NT2/D1 (cell line): ENCODE measurements at regions not wholly inside any gene's neighbourhood (a gene's known extent, or its start where the extent isn't known, plus 50 kb on each side); places are given as distances from the start of the nearest gene placed in this dataset.

Source experiments
- DNase-seq: peaks from one replicate; pipeline ENCODE4 v3.0.0-alpha.2; 2011; ENCODE audit warnings: low read depth, low spot score
- H3K27me3 ChIP-seq: 2 replicates; pipeline ENCODE4 v1.6.0; 2011; ENCODE audit warnings: mild to moderate bottlenecking; ENCODE audit not compliant: insufficient read length, insufficient read depth
- H3K36me3 ChIP-seq: 2 replicates; pipeline ENCODE4 v1.6.1; 2011; ENCODE audit warnings: mild to moderate bottlenecking, low read length, mixed read lengths; ENCODE audit not compliant: insufficient read depth, insufficient read length
- H3K4me1 ChIP-seq: 2 replicates; pipeline ENCODE4 v1.5.1; 2011; ENCODE audit not compliant: insufficient read depth, insufficient read length
- H3K4me3 ChIP-seq: 2 replicates; pipeline ENCODE4 v1.5.1; 2011; ENCODE audit warnings: low read depth; ENCODE audit not compliant: insufficient read length
- H3K9ac ChIP-seq: 2 replicates; pipeline ENCODE4 v1.6.0; 2011; ENCODE audit warnings: low read depth; ENCODE audit not compliant: insufficient read length
- H3K9me3 ChIP-seq: 2 replicates; pipeline ENCODE4 v1.5.1; 2011; ENCODE audit warnings: mild to moderate bottlenecking, low read length; ENCODE audit not compliant: insufficient read depth
- SUZ12 ChIP-seq: IDR thresholded peaks from 2 replicates; pipeline ENCODE4 v1.6.1; 2011; ENCODE audit not compliant: insufficient read length, insufficient read depth; ENCODE audit errors: extremely low read depth
- YY1 ChIP-seq: IDR thresholded peaks from 2 replicates; pipeline ENCODE4 v1.6.1; 2011; ENCODE audit not compliant: insufficient read length, insufficient read depth
- ZNF274 ChIP-seq: IDR thresholded peaks from 2 replicates; pipeline ENCODE4 v1.6.1; 2011; ENCODE audit warnings: mild to moderate bottlenecking, low read depth, low read length

- Histone ChIP-seq H3K4me3 (no peak overlapping the region), H3K9me3 (no peaks in the 10 kb centered on the region), H3K9ac (no peak overlapping the region), H3K27me3 (no peaks in the 10 kb centered on the region), H3K36me3 (no peaks in the 10 kb centered on the region), H3K4me1 (no peaks in the 10 kb centered on the region)
- TF ChIP-seq YY1 (no peak), ZNF274 (no peak), SUZ12 (no peak)
- no peak for DNase-seq
These were observed 593.4 kb upstream of the NETO1 start for GRCh38 chr18:73461038-73461779.

DNA sequence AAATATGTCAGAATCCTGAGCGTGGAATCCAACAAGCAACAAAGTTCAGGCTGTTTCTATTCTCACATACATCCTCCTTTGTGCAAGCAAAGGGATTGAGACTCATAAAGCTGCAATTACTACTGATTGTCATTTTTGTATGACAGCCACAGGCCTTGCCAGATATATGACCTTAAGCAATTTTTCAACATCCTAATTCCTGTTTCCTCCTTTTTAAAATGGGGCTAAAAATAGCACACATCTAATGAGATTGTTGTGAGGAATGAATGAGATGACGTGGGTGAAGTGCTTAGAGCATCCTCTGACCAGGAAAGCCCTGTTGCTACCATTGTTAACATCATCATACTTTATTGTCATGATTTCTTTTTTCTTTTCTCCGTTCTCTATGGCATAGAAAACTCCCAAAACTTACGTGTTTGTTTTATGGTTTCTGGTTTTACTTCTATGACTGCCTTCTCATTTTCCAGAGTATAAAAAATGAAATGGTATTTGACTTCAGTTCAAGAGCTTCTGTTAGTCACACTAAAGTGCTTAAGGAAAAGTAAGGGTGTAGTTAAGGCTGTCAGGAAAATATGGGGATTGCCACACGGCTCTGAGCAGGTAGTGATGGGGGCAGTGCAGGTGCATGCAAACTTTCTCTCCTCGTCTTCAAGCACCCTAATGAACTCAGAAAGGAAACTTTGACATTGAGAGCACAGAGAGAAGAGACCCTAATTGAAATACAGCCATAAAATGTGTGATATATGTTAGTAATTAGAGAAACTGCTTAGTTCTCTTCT lies 590.6 kb upstream of the NETO1 start:
- DNase-seq, result no peak
- Histone ChIP-seq H3K9me3 (no peaks in the 10 kb centered on the region), H3K36me3 (no peaks in the 10 kb centered on the region), H3K4me3 (no peak overlapping the region), H3K4me1 (no peaks in the 10 kb centered on the region), H3K9ac (no peak overlapping the region), H3K27me3 (no peaks in the 10 kb centered on the region)
- no peak for TF ChIP-seq YY1
- no peak for TF ChIP-seq SUZ12
- TF ChIP-seq ZNF274, result no peak

- H3K9ac ChIP-seq, result no peak overlapping the region
- H3K9me3 ChIP-seq, result no peaks in the 10 kb centered on the region
- no peak for TF ChIP-seq ZNF274
- no peak for TF ChIP-seq YY1
- no peak for TF ChIP-seq SUZ12
- no peaks in the 10 kb centered on the region for H3K36me3 ChIP-seq
- no peaks in the 10 kb centered on the region for H3K27me3 ChIP-seq
- DNase-seq, result no peak
- H3K4me3 ChIP-seq, result no peak overlapping the region
- no peaks in the 10 kb centered on the region for H3K4me1 ChIP-seq
These were observed 588.9 kb upstream of the NETO1 start for GRCh38 chr18:73456643-73457042.

GRCh38 chr18:73452866-73453265 lies 585.1 kb upstream of the NETO1 start:
- no peak for DNase-seq
- no peak overlapping the region for H3K9ac ChIP-seq
- H3K27me3 ChIP-seq, result no peaks in the 10 kb centered on the region
- no peak overlapping the region for H3K4me3 ChIP-seq
- H3K36me3 ChIP-seq, result no peaks in the 10 kb centered on the region
- TF ChIP-seq YY1 (no peak), ZNF274 (no peak), SUZ12 (no peak)
- H3K9me3 ChIP-seq, result no peaks in the 10 kb centered on the region
- no peaks in the 10 kb centered on the region for H3K4me1 ChIP-seq

DNA sequence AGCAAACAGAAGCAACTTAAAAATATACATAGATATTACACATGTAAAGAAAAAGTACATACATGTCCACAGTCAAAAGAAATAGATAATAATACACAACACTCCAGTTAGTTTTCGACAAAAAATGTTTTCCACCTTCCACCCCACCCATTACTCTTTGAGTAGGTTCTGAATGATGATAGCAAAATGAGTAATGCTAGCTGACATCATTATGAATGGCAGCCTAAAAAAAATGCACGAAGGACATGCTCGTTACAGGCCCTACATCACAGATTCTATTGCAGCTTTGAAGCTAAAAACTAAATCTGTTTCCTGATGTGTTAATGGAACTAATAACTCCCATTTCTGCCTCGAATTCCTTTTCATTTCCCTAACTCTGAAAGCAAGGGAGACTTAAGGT lies 578.7 kb upstream of the NETO1 start:
- no peak overlapping the region for H3K4me3 ChIP-seq
- no peak overlapping the region for H3K9ac ChIP-seq
- no peak for DNase-seq
- H3K27me3 ChIP-seq, result no peaks in the 10 kb centered on the region
- H3K36me3 ChIP-seq, result no peaks in the 10 kb centered on the region
- TF ChIP-seq SUZ12, result no peak
- TF ChIP-seq YY1, result no peak
- TF ChIP-seq ZNF274, result no peak
- no peaks in the 10 kb centered on the region for H3K4me1 ChIP-seq
- H3K9me3 ChIP-seq, result no peaks in the 10 kb centered on the region

DNA sequence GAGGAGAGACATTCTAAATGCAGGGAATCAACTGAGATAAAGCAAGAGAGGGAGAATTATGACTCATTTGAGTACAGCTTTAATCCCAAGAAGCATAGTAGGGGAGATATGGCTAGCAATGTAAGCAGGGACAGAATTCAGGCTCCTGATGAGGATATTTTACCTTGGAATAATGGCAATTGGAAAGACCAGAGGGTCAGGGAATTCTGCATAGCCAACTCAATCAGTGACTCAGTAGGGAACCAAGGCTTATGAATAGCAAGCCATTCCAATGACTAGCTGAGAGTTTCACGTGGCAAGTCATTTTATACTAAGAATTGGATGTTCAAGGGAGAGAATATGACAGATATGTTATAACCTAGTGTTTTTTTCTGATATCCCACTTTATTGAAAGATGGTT lies 563.8 kb upstream of the NETO1 start:
- no peaks in the 10 kb centered on the region for H3K9me3 ChIP-seq
- no peaks in the 10 kb centered on the region for H3K36me3 ChIP-seq
- no peak overlapping the region for H3K4me3 ChIP-seq
- H3K9ac ChIP-seq, result no peak overlapping the region
- DNase-seq, result peak; percentile 43
- H3K4me1 ChIP-seq, result no peaks in the 10 kb centered on the region
- TF ChIP-seq YY1, result no peak
- TF ChIP-seq ZNF274, result no peak
- no peak for TF ChIP-seq SUZ12
- H3K27me3 ChIP-seq, result no peaks in the 10 kb centered on the region

DNA sequence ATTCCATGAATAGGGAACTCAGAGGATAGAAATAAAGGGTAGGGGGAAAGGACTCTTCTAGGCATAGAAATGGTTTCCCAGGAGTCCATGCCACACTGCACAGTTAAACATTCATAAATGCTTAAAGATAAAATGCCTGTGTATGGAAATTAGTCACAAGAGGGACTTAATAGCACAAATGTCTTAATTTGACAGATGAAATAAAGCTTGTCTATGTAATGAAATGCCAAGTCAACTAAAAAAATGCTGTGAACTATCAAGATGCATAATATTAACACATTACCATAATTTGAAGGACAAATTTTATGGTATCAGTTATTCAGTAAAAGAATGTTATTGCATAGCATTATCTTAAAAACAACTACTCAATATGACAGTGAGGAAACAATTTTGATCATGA lies 553.2 kb upstream of the NETO1 start:
- H3K36me3 ChIP-seq, result no peaks in the 10 kb centered on the region
- H3K9me3 ChIP-seq, result no peaks in the 10 kb centered on the region
- no peaks in the 10 kb centered on the region for H3K27me3 ChIP-seq
- H3K4me1 ChIP-seq, result no peaks in the 10 kb centered on the region
- TF ChIP-seq YY1 (no peak), SUZ12 (no peak), ZNF274 (no peak)
- DNase-seq, result no peak
- H3K4me3 ChIP-seq, result no peak overlapping the region
- H3K9ac ChIP-seq, result no peak overlapping the region
